MM.1S (cell line): ENCODE measurements at regions not wholly inside any gene's neighbourhood (a gene's known extent, or its start where the extent isn't known, plus 50 kb on each side); places are given as distances from the start of the nearest gene placed in this dataset.

Experiments used
- CTCF ChIP-seq: fragments of 300-600 bp; sonication (generic); IDR thresholded peaks from 2 replicates; pipeline ENCODE4 v1.5.1; 2016; ENCODE audit warnings: antibody characterized with exemption, low read length, mixed read lengths
- EZH2 ChIP-seq: fragments of 300-600 bp; sonication (generic); optimal IDR thresholded peaks from 2 replicates; pipeline ENCODE3; 2017; ENCODE audit warnings: low read depth, mild to moderate bottlenecking, antibody characterized with exemption, low read length, mixed read lengths
- EZH2phosphoT487 ChIP-seq: fragments of 300-600 bp; sonication (generic); IDR thresholded peaks from 2 replicates; pipeline ENCODE4 v1.6.1; 2018; ENCODE audit warnings: antibody characterized with exemption, low read length

- TF ChIP-seq CTCF (no peak), EZH2 (no peak), EZH2phosphoT487 (no peak)
Observed at GRCh38 chr1:30024411-30025195, 698.8 kb downstream of the MATN1 start.
